Limb (tissue), 2 donors: ENCODE measurements at regions not wholly inside any gene's neighbourhood (a gene's known extent, or its start where the extent isn't known, plus 50 kb on each side); places are given as distances from the start of the nearest gene placed in this dataset.

ENCODE experiments used
- DNase-seq, 2 donors: peaks; one replicate each; pipeline ENCODE4 v3.0.0-alpha.2; 2016; ENCODE audit errors: extremely low spot score in 2 of 2

- no peak for DNase-seq
Observed at GRCh38 chr18:73249030-73249429, 381.2 kb upstream of the NETO1 start.

GRCh38 chr18:73246763-73247162 lies 379.0 kb upstream of the NETO1 start:
- no peak for DNase-seq

DNA sequence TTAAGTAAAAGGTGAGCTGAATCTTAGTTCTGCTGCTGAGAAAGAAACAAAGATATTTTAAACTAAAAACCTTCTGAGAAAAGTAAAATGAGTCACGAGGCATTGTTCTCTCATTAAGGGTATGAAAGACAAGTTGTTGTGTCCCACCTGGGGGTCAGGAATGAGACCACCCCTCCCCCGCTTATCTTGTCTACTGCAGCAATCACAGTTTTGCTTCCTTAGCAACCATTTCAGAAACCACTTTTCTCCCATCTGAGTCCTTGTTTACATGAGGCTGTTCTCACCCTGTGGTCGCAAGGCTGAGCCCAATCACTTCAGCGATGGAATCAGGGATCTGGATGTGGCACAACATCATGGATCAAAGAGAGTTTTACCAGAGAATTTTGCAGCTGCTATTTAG lies 377.6 kb upstream of the NETO1 start:
- no peak for DNase-seq

GRCh38 chr18:73244401-73244800 lies 376.6 kb upstream of the NETO1 start:
- peak in 1 of 2 donors; percentile 60 for DNase-seq

- no peak for DNase-seq
Observed at GRCh38 chr18:73240899-73241298, 373.1 kb upstream of the NETO1 start.

DNA sequence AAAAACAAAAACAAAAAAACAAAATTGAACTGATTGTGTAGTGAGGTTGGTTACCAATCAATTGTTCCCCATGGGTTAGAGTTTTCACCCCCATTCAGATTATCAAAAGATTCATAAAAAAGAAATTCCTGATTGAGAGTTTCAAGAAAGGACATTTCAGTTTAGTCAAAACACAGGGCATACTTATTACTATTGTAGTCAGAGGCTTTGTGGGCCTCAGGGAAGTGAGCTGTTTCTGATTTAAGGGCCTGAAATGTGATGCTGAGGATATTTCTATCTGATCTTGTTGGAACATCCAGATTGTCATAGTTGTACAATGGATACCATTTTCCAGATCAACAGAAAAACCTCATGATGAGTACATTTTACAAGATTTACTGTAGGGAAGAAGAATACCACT lies 368.1 kb upstream of the NETO1 start:
- no peak for DNase-seq

GRCh38 chr18:73235491-73235890 lies 367.7 kb upstream of the NETO1 start:
- no peak for DNase-seq

DNA sequence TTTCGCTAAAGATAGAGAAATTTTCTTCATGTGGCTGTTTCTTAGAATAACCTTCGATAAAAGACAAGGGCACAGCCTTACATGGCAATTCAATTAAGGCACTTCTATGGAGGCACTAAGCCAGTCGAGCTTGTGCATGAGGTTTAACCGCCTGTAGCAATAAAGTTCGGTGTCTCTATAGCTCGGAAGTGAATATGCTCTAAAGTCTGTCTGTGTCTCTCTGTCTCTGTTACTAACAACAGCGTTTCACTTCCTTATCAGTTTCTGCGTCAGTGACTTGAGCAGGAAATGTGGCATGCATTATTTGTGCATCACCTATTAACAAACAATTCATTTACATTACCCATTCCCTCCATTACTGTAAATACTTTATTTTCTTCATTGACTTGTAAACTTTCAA lies 365.1 kb upstream of the NETO1 start:
- no peak for DNase-seq

DNA sequence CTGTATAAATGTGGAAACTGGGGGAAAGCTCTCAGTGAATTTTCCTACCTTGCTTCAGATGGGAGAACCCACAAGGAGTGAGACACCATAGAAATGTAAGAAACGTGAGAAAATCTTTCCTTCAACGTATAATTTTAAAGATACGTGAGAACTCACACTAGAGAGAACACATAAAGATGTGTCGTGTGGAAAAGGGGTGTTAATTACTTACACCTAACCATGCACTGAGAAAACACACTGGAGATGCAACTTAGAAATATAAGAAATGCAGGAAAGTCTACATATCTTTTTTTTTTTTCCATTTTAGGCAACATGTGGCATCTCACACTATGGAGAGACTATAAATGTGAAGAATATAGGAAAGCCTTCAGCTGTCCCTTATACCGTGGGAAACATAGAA lies 352.9 kb upstream of the NETO1 start:
- no peak for DNase-seq

GRCh38 chr18:73218293-73218692 lies 350.5 kb upstream of the NETO1 start:
- no peak for DNase-seq

GRCh38 chr18:73214970-73215369 lies 347.2 kb upstream of the NETO1 start:
- DNase-seq = no peak

- DNase-seq = no peak
Observed at GRCh38 chr18:73212442-73212841, 344.7 kb upstream of the NETO1 start.

- DNase-seq = no peak
Observed at GRCh38 chr18:73201940-73202339, 334.2 kb upstream of the NETO1 start.

DNA sequence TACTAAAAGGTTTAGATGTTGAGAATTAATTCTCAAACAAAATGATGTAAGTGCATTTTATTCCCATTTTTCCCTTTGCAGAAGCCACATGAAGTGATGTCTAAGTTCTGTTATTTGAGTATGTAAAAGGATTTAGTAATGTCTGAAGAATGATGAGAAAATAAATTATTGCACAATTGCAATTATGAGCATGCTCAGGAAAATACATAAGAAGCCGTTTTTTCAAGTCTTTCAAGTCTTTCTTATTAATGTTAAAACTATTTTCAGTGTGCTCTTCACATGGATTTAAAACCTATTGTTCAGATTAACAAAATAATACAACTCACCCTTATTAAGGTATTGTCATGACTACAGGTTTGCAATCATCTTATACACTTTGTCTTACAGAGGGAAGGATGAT lies 331.4 kb upstream of the NETO1 start:
- DNase-seq = no peak

GRCh38 chr18:73189718-73190117 lies 321.9 kb upstream of the NETO1 start:
- DNase-seq = no peak

GRCh38 chr18:73168236-73168635 lies 300.4 kb upstream of the NETO1 start:
- DNase-seq = no peak

DNA sequence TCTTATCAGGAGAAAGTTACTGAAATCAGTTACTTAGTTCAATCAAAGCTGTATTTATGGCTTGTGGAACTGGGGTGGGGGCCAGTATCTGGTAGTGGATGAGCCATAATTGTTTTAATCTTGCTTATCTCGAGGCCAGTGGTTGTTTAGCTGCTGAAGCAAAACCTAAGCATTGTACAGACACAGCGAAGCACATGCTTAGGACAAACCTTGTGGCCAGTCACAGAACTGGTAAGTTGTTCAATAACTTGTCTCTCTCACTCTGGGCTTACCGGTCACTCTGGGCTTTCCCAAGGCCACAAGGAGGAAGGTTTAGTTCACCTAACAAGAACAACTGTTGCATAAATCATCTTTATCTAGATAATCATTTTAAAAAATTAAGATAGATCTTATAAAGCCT lies 296.6 kb upstream of the NETO1 start:
- no peak for DNase-seq

DNA sequence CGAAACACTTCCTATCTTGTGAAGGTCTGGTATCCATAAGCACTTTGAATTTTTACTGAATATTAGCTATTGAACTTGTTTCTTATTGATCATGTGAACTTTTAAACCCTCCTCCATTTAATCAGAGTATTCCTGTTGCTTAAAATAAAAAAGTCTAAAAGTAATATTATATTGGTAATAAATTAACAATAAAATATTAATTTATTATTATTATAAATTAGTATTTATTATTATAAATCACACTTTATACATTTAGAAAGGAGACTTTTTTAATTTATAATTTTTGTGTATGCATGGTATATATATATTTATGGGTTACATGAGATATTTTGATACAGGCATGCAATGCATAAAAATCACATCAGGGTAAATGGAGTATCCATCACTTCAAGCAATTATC lies 295.4 kb upstream of the NETO1 start:
- no peak for DNase-seq

DNA sequence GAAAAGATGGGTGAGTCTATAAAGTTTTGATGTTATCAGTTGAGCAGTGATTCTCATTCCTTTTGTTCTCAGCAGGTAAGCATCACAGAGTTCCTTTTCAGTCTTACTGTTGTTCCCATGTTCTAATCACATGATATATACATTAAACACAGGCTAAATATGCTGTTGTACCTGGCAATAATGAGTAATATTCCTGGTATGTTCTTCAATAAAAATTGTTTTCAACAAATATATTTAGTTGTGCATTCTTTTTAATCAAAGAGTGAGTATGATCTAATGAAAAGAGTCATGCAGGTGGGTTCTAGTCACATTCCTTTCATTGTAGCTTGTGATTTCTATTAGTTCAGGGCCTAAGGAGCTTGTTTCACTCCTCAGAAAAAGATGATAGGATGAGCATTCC lies 288.3 kb upstream of the NETO1 start:
- no peak for DNase-seq

- peak in 1 of 2 donors; percentile 20 for DNase-seq
Observed at GRCh38 chr18:73153271-73153670, 285.5 kb upstream of the NETO1 start.

GRCh38 chr18:73151086-73151485 lies 283.3 kb upstream of the NETO1 start:
- DNase-seq = no peak

GRCh38 chr18:73150199-73150598 lies 282.4 kb upstream of the NETO1 start:
- no peak for DNase-seq

DNA sequence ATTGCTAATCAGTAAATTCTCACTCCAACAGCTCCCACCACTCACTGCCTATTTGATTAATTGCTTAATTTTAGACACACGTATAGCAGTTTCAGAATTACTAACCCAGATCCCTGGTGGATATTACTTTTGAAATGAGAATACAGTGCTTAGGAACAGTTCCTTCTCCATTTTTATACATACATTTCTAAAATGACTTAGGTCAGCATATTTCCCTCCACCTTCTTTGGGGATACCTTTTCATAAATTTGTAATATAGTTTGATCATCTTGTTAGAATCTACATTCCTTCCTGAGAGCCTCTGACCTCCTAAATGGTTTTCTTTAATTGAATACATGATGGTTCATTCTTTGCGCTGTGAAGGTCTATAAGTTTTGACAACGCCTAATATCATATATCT lies 279.8 kb upstream of the NETO1 start:
- no peak for DNase-seq

GRCh38 chr18:73144030-73144429 lies 276.2 kb upstream of the NETO1 start:
- DNase-seq = no peak

DNA sequence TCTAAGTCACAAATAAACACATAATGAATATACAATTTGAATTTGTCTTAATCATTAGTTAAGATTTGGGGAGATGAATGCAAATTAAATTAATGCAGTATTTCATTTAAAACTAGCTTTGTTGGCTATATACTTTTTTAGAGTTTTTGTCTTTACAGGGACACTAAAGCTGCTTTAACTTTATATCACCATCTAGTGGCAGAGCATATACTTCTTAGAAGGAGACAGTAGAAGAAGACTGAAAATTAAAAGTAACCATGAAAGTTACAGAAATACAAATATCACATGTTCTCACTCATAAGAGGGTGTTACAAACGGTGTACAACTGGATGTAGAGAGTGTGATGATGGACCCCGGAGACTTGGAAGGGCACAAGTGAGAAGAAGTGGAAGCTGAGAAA lies 268.3 kb upstream of the NETO1 start:
- DNase-seq = no peak
